H1 (cell line): ENCODE measurements at regions not wholly inside any gene's neighbourhood (a gene's known extent, or its start where the extent isn't known, plus 50 kb on each side); places are given as distances from the start of the nearest gene placed in this dataset.

Experiments used
- GABPA ChIP-seq: IDR thresholded peaks from 2 replicates; pipeline ENCODE4 v1.6.1; 2011; ENCODE audit warnings: mild to moderate bottlenecking, low read length, moderate library complexity, borderline replicate concordance; ENCODE audit not compliant: insufficient read depth
- POU5F1 ChIP-seq: IDR thresholded peaks from 2 replicates; pipeline ENCODE4 v1.6.1; 2011; ENCODE audit warnings: low read depth, mild to moderate bottlenecking, low read length, moderate library complexity
- SAP30 ChIP-seq: fragments of 300-600 bp; sonication (generic); IDR thresholded peaks from 2 replicates; pipeline ENCODE4 v1.7.1; 2012; ENCODE audit warnings: low read length, moderate library complexity, mild to moderate bottlenecking, inconsistent platforms; ENCODE audit not compliant: insufficient read depth, insufficient replicate concordance
- TAF7 ChIP-seq: optimal IDR thresholded peaks from 2 replicates; pipeline ENCODE3; 2011; ENCODE audit warnings: low read depth, mild to moderate bottlenecking, inconsistent platforms, low read length, moderate library complexity, borderline replicate concordance
- TCF12 ChIP-seq: IDR thresholded peaks from 2 replicates; pipeline ENCODE4 v1.6.1; 2011; ENCODE audit warnings: low read depth, mild to moderate bottlenecking, low read length
- TF ChIP-seq, protein P1 (sequence below): IDR thresholded peaks from 2 replicates; pipeline ENCODE4 v1.6.1; 2011; ENCODE audit warnings: low read length, improper control_type of control experiment

DNA sequence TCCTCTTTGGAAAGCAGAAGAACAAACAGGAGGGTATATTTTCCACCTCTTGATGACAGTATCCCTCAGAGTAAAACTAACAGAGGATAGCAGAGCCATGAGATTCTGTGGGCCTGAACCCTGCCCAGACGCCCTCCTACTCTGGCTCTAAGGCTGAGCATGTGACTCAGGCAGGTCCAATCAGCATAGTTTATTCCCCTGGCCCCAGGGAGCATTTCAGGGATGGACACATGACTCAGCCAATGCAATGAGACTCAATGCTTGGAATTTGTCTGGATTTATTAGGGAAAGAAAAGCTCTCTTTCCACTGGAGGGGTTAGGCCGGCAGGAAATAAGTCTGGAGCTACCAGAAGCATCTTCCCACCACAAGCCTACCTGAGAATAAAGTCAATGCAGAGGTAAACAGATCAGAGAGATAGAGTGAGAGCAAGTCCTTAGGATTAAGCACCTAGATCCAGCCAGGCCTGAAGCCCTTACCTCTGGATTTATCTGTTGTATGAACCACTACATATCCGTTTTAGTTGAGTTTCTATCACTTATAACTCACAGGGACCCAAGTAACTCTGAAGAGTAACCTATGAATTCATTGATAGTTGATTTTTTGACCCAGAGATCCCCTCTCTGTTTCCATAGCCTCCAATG, 68.2 kb upstream of the EYA2 start (continued):
- no peak for TF ChIP-seq POU5F1
- no peak for TF ChIP-seq SAP30
- TF ChIP-seq TCF12, result no peak
- TF ChIP-seq, protein P1, sequence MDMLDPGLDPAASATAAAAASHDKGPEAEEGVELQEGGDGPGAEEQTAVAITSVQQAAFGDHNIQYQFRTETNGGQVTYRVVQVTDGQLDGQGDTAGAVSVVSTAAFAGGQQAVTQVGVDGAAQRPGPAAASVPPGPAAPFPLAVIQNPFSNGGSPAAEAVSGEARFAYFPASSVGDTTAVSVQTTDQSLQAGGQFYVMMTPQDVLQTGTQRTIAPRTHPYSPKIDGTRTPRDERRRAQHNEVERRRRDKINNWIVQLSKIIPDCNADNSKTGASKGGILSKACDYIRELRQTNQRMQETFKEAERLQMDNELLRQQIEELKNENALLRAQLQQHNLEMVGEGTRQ, result no peak
- no peak for TF ChIP-seq TAF7
- no peak for TF ChIP-seq GABPA
